HepG2 (cell line): ENCODE measurements at regions not wholly inside any gene's neighbourhood (a gene's known extent, or its start where the extent isn't known, plus 50 kb on each side); places are given as distances from the start of the nearest gene placed in this dataset.

ENCODE experiments used
- CC2D1A ChIP-seq: sonication (generic); formaldehyde crosslinking; IDR thresholded peaks from 2 replicates; pipeline ENCODE4 v1.8.1; 2023; ENCODE audit warnings: mild to moderate bottlenecking, missing genetic modification reagents
- ELF3 ChIP-seq: IDR thresholded peaks from 2 replicates; pipeline ENCODE4 v1.6.1; 2016; ENCODE audit warnings: missing genetic modification reagents, missing compliant biosample characterization
- GATA4 ChIP-seq: sonication (generic); IDR thresholded peaks from 2 replicates; pipeline ENCODE4 v1.6.1; 2016; ENCODE audit warnings: antibody characterized with exemption, low read depth, borderline replicate concordance
- GATAD2A ChIP-seq: IDR thresholded peaks from 2 replicates; pipeline ENCODE4 v1.6.1; 2016
- ONECUT2 ChIP-seq: sonication (generic); formaldehyde crosslinking; IDR thresholded peaks from 2 replicates; pipeline ENCODE4 v1.4.0; 2020; ENCODE audit warnings: missing genetic modification reagents
- PHF8 ChIP-seq: sonication (generic); formaldehyde crosslinking; IDR thresholded peaks from 2 replicates; pipeline ENCODE4 v1.5.0; 2020; ENCODE audit warnings: missing genetic modification reagents
- RNF2 ChIP-seq: fragments of 450-650 bp; conservative IDR thresholded peaks from 2 replicates; pipeline ENCODE4 v1.6.1; 2016; ENCODE audit warnings: low read depth
- SOX6 ChIP-seq, 2 experiments: fragments of 450-650 bp in 1 of 2; sonication (generic) in 1 of 2; formaldehyde crosslinking in 1 of 2; IDR thresholded peaks; 2 replicates each; pipeline versions ENCODE4 v1.4.0 to v1.6.1; 2017 to 2020; ENCODE audit warnings: antibody characterized with exemption in 1 of 2, mild to moderate bottlenecking in 1 of 2, missing genetic modification reagents in 1 of 2
- UBTF ChIP-seq: sonication (generic); formaldehyde crosslinking; IDR thresholded peaks from 2 replicates; pipeline ENCODE4 v1.4.0; 2020; ENCODE audit warnings: mild to moderate bottlenecking, missing genetic modification reagents
- ZKSCAN8 ChIP-seq: IDR thresholded peaks from 2 replicates; pipeline ENCODE4 v1.6.1; 2016; ENCODE audit warnings: borderline replicate concordance, missing genetic modification reagents, missing compliant biosample characterization
- ZNF296 ChIP-seq: sonication (generic); formaldehyde crosslinking; conservative IDR thresholded peaks from 2 replicates; pipeline ENCODE4 v1.5.0; 2020; ENCODE audit warnings: mild to moderate bottlenecking, missing genetic modification reagents
- ZNF331 ChIP-seq: sonication (generic); formaldehyde crosslinking; IDR thresholded peaks from 2 replicates; pipeline ENCODE4 v1.4.0; 2020; ENCODE audit warnings: missing genetic modification reagents
- ZNF552 ChIP-seq: sonication (generic); formaldehyde crosslinking; IDR thresholded peaks from 2 replicates; pipeline ENCODE4 v1.9.0; 2022; ENCODE audit warnings: missing genetic modification reagents, mild to moderate bottlenecking, borderline replicate concordance
- ZSCAN25 ChIP-seq: sonication (generic); formaldehyde crosslinking; IDR thresholded peaks from 2 replicates; pipeline ENCODE4 v1.8.0; 2022; ENCODE audit warnings: mild to moderate bottlenecking, missing genetic modification reagents
- TF ChIP-seq, protein P1 (sequence below): sonication (generic); formaldehyde crosslinking; IDR thresholded peaks from 2 replicates; pipeline ENCODE4 v1.8.0; 2022; ENCODE audit warnings: mild to moderate bottlenecking, missing genetic modification reagents, borderline replicate concordance
- TF ChIP-seq, protein P2 (sequence below): sonication (generic); formaldehyde crosslinking; IDR thresholded peaks from 2 replicates; pipeline ENCODE4 v1.5.0; 2020; ENCODE audit warnings: missing genetic modification reagents
- TF ChIP-seq, protein P3 (sequence below): IDR thresholded peaks from 2 replicates; pipeline ENCODE4 v1.6.1; 2016; ENCODE audit warnings: mild to moderate bottlenecking
- TF ChIP-seq, protein P4 (sequence below): sonication (generic); formaldehyde crosslinking; IDR thresholded peaks from 2 replicates; pipeline ENCODE4 v1.4.0; 2020; ENCODE audit warnings: missing genetic modification reagents
- TF ChIP-seq, protein P5 (sequence below): sonication (generic); formaldehyde crosslinking; IDR thresholded peaks from 2 replicates; pipeline ENCODE4 v1.4.0; 2020; ENCODE audit warnings: missing genetic modification reagents

GRCh38 chr17:37844158-37844976 is 79.8 kb upstream of the TBC1D3K start (continued):
- TF ChIP-seq, protein P1, sequence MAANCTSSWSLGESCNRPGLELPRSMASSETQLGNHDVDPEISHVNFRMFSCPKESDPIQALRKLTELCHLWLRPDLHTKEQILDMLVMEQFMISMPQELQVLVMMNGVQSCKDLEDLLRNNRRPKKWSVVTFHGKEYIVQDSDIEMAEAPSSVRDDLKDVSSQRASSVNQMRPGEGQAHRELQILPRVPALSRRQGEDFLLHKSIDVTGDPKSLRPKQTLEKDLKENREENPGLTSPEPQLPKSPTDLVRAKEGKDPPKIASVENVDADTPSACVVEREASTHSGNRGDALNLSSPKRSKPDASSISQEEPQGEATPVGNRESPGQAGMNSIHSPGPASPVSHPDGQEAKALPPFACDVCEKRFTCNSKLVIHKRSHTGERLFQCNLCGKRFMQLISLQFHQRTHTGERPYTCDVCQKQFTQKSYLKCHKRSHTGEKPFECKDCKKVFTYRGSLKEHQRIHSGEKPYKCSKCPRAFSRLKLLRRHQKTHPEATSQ (CRISPR knock-in tag) = no peak
- TF ChIP-seq, protein P2, sequence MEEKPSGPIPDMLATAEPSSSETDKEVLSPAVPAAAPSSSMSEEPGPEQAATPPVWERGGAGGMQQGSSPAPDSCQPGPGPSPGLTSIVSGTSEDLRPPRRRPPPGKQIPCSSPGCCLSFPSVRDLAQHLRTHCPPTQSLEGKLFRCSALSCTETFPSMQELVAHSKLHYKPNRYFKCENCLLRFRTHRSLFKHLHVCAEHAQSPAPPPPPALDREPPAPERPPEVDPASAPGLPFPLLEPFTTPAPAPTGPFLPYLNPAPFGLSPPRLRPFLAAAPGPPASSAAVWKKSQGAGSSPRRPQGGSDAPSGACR (CRISPR knock-in tag) = no peak
- TF ChIP-seq ZKSCAN8 (CRISPR knock-in tag) (0 out of 2 replicates have a peak, but pooled peaks have one; percentile 27), ZNF331 (CRISPR knock-in tag) (peak; percentile 53; the same call in 1 of the 2 replicates), RNF2 (no peak), ZNF552 (CRISPR knock-in tag) (no peak), ONECUT2 (CRISPR knock-in tag) (no peak), GATA4 (no peak), CC2D1A (CRISPR knock-in tag) (no peak), PHF8 (no peak), ZNF296 (no peak), ELF3 (CRISPR knock-in tag) (0 out of 2 replicates have a peak, but pooled peaks have one; percentile 29), ZSCAN25 (CRISPR knock-in tag) (0 out of 2 replicates have a peak, but pooled peaks have one; percentile 27), SOX6 (IDR thresholded peaks at IDR 0.05) (no peak), SOX6 (CRISPR knock-in tag; IDR thresholded peaks at IDR 0.05) (peak; percentile 41; the same call in 1 of the 2 replicates), GATAD2A (CRISPR knock-in tag) (peak; percentile 35; the same call in 1 of the 2 replicates), UBTF (CRISPR knock-in tag) (peak; percentile 36; the same call in 1 of the 2 replicates)
- TF ChIP-seq, protein P3, sequence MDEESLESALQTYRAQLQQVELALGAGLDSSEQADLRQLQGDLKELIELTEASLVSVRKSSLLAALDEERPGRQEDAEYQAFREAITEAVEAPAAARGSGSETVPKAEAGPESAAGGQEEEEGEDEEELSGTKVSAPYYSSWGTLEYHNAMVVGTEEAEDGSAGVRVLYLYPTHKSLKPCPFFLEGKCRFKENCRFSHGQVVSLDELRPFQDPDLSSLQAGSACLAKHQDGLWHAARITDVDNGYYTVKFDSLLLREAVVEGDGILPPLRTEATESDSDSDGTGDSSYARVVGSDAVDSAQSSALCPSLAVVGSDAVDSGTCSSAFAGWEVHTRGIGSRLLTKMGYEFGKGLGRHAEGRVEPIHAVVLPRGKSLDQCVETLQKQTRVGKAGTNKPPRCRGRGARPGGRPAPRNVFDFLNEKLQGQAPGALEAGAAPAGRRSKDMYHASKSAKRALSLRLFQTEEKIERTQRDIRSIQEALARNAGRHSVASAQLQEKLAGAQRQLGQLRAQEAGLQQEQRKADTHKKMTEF (CRISPR knock-in tag) = 0 out of 2 replicates have a peak, but pooled peaks have one; percentile 26
- TF ChIP-seq, protein P4, sequence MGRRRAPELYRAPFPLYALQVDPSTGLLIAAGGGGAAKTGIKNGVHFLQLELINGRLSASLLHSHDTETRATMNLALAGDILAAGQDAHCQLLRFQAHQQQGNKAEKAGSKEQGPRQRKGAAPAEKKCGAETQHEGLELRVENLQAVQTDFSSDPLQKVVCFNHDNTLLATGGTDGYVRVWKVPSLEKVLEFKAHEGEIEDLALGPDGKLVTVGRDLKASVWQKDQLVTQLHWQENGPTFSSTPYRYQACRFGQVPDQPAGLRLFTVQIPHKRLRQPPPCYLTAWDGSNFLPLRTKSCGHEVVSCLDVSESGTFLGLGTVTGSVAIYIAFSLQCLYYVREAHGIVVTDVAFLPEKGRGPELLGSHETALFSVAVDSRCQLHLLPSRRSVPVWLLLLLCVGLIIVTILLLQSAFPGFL (CRISPR knock-in tag) = no peak
- TF ChIP-seq, protein P5, sequence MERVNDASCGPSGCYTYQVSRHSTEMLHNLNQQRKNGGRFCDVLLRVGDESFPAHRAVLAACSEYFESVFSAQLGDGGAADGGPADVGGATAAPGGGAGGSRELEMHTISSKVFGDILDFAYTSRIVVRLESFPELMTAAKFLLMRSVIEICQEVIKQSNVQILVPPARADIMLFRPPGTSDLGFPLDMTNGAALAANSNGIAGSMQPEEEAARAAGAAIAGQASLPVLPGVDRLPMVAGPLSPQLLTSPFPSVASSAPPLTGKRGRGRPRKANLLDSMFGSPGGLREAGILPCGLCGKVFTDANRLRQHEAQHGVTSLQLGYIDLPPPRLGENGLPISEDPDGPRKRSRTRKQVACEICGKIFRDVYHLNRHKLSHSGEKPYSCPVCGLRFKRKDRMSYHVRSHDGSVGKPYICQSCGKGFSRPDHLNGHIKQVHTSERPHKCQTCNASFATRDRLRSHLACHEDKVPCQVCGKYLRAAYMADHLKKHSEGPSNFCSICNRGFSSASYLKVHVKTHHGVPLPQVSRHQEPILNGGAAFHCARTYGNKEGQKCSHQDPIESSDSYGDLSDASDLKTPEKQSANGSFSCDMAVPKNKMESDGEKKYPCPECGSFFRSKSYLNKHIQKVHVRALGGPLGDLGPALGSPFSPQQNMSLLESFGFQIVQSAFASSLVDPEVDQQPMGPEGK (CRISPR knock-in tag) = peak; percentile 56
